ENCODE measurements at regions not wholly inside any gene's neighbourhood (a gene's known extent, or its start where the extent isn't known, plus 50 kb on each side); places are given as distances from the start of the nearest gene placed in this dataset.

DNA sequence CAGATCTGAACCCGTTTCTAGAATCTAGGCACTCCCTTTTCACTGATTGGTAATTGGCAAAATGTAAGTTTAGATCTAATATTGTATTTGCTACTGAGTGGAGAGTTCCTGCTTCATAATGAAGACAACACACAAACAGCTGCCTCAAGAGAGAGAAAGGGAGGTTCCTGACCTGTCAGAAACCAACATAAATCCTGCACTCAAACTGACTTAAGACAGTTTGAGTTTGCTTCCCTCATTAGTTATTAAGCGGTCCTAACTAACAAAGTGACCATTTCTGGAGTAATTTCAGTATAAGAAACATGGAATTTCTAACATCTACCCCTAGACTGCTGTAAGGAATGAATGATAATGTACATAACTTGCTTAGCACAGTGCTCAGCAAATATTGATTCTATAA is 191.2 kb downstream of the METTL4 start:
- FAIRE-seq: no peak
- H3K9me3 ChIP-seq (ENCODE audit: control insufficient read depth in 2 of 3, insufficient read depth in 1 of 3, low read length in 3 of 3): no peaks in the 10 kb centered on the region
- DNase-seq: peak in 2 of 5 donors; percentile 17 to 23

DNA sequence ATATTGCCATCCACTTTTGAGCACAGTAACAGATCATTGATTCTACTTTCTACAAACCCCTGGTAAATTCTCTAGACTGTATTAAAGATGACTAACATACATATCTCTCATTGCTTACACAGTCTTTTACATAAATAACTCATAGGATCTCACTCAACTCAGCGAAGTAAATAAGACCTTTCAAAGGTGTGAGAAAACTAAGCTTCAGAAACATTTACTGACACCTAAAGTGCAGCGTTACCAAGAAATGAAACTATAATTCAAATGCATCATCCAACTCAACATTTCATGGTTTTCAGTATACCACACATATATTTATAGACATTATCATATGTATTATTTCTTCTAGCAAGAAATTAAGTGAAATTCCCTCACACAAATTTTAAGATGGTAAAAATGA is 189.8 kb downstream of the METTL4 start:
- DNase-seq (no peak), FAIRE-seq (no peak)
- no peaks in the 10 kb centered on the region for H3K4me1 ChIP-seq (ENCODE audit: control insufficient read depth in 2 of 3, insufficient read depth in 2 of 3, low read depth in 1 of 3, low read length in 3 of 3)
- intact Hi-C loops (cut with DNase I): no loop called here
- H3K27ac ChIP-seq (ENCODE audit: low read depth in 2 of 2, low read length in 2 of 2): no peak overlapping the region
- H3K4me3 ChIP-seq (ENCODE audit: low read length in 3 of 3): no peak overlapping the region
- H3K36me3 ChIP-seq (ENCODE audit: control insufficient read depth in 2 of 3, insufficient read depth in 3 of 3, low read length in 3 of 3): no peaks in the 10 kb centered on the region
- TF ChIP-seq, protein P1, sequence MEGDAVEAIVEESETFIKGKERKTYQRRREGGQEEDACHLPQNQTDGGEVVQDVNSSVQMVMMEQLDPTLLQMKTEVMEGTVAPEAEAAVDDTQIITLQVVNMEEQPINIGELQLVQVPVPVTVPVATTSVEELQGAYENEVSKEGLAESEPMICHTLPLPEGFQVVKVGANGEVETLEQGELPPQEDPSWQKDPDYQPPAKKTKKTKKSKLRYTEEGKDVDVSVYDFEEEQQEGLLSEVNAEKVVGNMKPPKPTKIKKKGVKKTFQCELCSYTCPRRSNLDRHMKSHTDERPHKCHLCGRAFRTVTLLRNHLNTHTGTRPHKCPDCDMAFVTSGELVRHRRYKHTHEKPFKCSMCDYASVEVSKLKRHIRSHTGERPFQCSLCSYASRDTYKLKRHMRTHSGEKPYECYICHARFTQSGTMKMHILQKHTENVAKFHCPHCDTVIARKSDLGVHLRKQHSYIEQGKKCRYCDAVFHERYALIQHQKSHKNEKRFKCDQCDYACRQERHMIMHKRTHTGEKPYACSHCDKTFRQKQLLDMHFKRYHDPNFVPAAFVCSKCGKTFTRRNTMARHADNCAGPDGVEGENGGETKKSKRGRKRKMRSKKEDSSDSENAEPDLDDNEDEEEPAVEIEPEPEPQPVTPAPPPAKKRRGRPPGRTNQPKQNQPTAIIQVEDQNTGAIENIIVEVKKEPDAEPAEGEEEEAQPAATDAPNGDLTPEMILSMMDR (IDR thresholded peaks at IDR 0.05; ENCODE audit: borderline replicate concordance, extremely low read depth, insufficient read depth): no peak
- H3K9ac ChIP-seq (ENCODE audit: low read length in 3 of 3): no peak overlapping the region
- no peaks in the 10 kb centered on the region for H3K27me3 ChIP-seq (ENCODE audit: control insufficient read depth, insufficient read depth, low read length)
- H3K9me3 ChIP-seq (ENCODE audit: control insufficient read depth in 2 of 3, insufficient read depth in 1 of 3, low read length in 3 of 3): no peaks in the 10 kb centered on the region

More for the DNA sequence above, 191.2 kb downstream of the METTL4 start:
- Histone ChIP-seq H3K27ac (ENCODE audit: low read depth in 2 of 2, low read length in 2 of 2) (no peak overlapping the region), H3K4me3 (ENCODE audit: low read length in 3 of 3) (no peak overlapping the region), H3K27me3 (ENCODE audit: control insufficient read depth, insufficient read depth, low read length) (no peaks in the 10 kb centered on the region), H3K9ac (ENCODE audit: low read length in 3 of 3) (no peak overlapping the region), H3K36me3 (ENCODE audit: control insufficient read depth in 2 of 3, insufficient read depth in 3 of 3, low read length in 3 of 3) (no peaks in the 10 kb centered on the region), H3K4me1 (ENCODE audit: control insufficient read depth in 2 of 3, insufficient read depth in 2 of 3, low read depth in 1 of 3, low read length in 3 of 3) (no peaks in the 10 kb centered on the region)
- TF ChIP-seq, protein P1 (IDR thresholded peaks at IDR 0.05; ENCODE audit: borderline replicate concordance, extremely low read depth, insufficient read depth): no peak
- intact Hi-C loops (cut with DNase I): no loop called here

DNA sequence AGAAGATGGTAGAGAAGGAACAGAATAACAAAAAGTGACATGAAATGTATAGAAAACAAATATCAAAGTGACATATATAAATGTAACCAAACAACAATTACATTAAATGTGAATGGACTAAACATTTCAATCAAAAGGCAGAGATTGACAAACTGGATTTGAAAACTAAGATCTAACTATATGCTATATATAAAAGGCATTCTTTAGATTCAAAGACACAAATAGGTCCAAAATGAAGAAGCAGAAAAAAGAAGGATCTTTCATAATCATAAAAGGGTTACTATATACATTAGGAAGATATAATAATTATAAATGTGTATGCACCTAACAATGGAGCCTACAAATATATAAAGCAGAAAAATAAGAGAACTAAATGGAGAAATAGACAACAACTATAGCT is 183.7 kb downstream of the METTL4 start:
- intact Hi-C loops (cut with DNase I): no loop called here
- no peaks in the 10 kb centered on the region for H3K36me3 ChIP-seq (ENCODE audit: control insufficient read depth in 2 of 3, insufficient read depth in 3 of 3, low read length in 3 of 3)
- H3K4me1 ChIP-seq (ENCODE audit: control insufficient read depth in 2 of 3, insufficient read depth in 2 of 3, low read depth in 1 of 3, low read length in 3 of 3): no peaks in the 10 kb centered on the region
- H3K9ac ChIP-seq (ENCODE audit: low read length in 3 of 3): no peak overlapping the region
- DNase-seq (no peak), FAIRE-seq (no peak)
- no peak overlapping the region for H3K4me3 ChIP-seq (ENCODE audit: low read length in 3 of 3)
- TF ChIP-seq, protein P1 (IDR thresholded peaks at IDR 0.05; ENCODE audit: borderline replicate concordance, extremely low read depth, insufficient read depth): no peak
- no peaks in the 10 kb centered on the region for H3K27me3 ChIP-seq (ENCODE audit: control insufficient read depth, insufficient read depth, low read length)
- no peak overlapping the region for H3K27ac ChIP-seq (ENCODE audit: low read depth in 2 of 2, low read length in 2 of 2)
- peaks cover 0 to 2% (median 1%) of the 10 kb centered on the region in 3 donors for H3K9me3 ChIP-seq (ENCODE audit: control insufficient read depth in 2 of 3, insufficient read depth in 1 of 3, low read length in 3 of 3)

DNA sequence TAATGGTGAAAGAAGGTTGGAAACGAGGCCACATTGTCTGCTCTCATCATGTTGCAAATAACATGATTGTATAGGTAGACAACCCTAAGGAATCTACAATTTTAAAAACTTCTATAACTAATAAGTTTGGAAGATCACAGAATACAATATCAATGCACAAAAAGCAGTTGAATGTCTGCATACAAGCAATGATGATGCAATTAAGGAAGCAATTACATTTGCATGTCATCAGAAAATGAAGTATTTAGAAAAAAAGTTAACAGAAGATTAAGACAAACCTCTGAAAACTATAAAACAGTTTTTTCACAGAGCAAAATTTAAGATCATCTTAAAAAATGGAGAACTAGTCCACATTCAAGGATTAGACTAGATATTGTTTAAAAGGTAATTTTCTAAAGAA is 181.1 kb downstream of the METTL4 start:
- TF ChIP-seq, protein P1 (IDR thresholded peaks at IDR 0.05; ENCODE audit: borderline replicate concordance, extremely low read depth, insufficient read depth): no peak
- Histone ChIP-seq H3K9me3 (ENCODE audit: control insufficient read depth in 2 of 3, insufficient read depth in 1 of 3, low read length in 3 of 3) (peaks cover 0 to 2% (median 1%) of the 10 kb centered on the region in 3 donors), H3K27me3 (ENCODE audit: control insufficient read depth, insufficient read depth, low read length) (no peaks in the 10 kb centered on the region), H3K36me3 (ENCODE audit: control insufficient read depth in 2 of 3, insufficient read depth in 3 of 3, low read length in 3 of 3) (no peaks in the 10 kb centered on the region), H3K9ac (ENCODE audit: low read length in 3 of 3) (no peak overlapping the region), H3K4me3 (ENCODE audit: low read length in 3 of 3) (no peak overlapping the region), H3K4me1 (ENCODE audit: control insufficient read depth in 2 of 3, insufficient read depth in 2 of 3, low read depth in 1 of 3, low read length in 3 of 3) (no peaks in the 10 kb centered on the region), H3K27ac (ENCODE audit: low read depth in 2 of 2, low read length in 2 of 2) (no peak overlapping the region)
- DNase-seq: no peak
- FAIRE-seq: no peak
- intact Hi-C loops (cut with DNase I): no loop called here

All from kidney (tissue), 13 donors.